ENCODE measurements at regions not wholly inside any gene's neighbourhood (a gene's known extent, or its start where the extent isn't known, plus 50 kb on each side); places are given as distances from the start of the nearest gene placed in this dataset.

DNA sequence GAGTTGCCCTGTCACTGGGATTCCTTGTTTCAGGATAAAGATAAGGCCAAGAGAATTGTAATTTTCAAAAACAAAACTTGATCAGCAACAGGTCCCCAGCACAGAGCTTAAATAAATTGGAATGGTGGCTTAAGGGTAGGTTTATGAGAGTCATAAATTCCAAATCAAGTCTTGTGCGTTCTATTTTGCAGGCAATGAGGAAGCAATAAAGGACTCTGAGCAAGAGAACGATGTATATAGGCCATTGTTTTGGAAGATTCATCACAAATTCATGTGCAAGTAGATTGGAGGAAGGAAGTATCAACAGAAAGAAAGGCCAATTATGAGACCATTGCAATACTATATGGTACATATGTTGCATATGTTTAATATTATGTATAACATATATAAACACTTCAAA is 65.7 kb upstream of the PGR start (continued):
- TF ChIP-seq, protein P1, sequence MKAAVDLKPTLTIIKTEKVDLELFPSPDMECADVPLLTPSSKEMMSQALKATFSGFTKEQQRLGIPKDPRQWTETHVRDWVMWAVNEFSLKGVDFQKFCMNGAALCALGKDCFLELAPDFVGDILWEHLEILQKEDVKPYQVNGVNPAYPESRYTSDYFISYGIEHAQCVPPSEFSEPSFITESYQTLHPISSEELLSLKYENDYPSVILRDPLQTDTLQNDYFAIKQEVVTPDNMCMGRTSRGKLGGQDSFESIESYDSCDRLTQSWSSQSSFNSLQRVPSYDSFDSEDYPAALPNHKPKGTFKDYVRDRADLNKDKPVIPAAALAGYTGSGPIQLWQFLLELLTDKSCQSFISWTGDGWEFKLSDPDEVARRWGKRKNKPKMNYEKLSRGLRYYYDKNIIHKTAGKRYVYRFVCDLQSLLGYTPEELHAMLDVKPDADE (IDR thresholded peaks at IDR 0.05) = no peak

DNA sequence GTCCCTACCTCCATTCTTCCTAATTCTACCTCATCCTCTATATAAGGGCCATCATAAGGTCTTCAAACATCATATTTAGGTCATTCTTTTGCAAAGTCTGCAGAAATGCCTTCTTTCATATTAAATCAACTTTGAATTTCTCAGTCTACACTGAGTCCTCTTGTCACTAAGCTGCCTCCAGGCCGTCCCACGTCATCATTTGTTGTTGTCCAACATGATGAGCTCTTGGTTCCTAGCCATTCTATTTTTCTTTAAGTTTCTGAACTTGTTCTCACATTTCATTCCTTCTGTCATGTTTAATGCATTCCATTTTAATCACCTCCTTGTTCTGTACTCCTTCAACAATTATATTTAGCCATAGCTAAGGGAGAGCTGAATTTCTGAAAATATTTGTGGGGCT is 59.2 kb upstream of the PGR start:
- Mint-ChIP-seq H3K9me3 (no peaks in the 10 kb centered on the region), H3K4me1 (no peaks in the 10 kb centered on the region), H3K27ac (no peak overlapping the region), H3K4me3 (no peak overlapping the region), H3K27me3 (ENCODE audit: insufficient read depth, low read depth, poor library complexity) (no peaks in the 10 kb centered on the region), H3K36me3 (ENCODE audit: low read depth) (no peaks in the 10 kb centered on the region)
- H3F3A ChIP-seq (replicated peaks; ENCODE audit: low read depth) = no peaks in the 10 kb centered on the region
- no peaks in the 10 kb centered on the region for H3K36me3 ChIP-seq (ENCODE audit: insufficient read depth)
- no peaks in the 10 kb centered on the region for H3K27me3 ChIP-seq (ENCODE audit: insufficient read depth)
- no peak overlapping the region for H3K4me2 ChIP-seq
- no peak overlapping the region for H3K4me3 ChIP-seq
- ATAC-seq (no peak), DNase-seq (ENCODE audit: low spot score) (no peak)
- no peaks in the 10 kb centered on the region; the same call in 1 of the 2 replicates for H3K4me1 ChIP-seq (ENCODE audit: insufficient read depth)
- no peaks in the 10 kb centered on the region for H3K79me2 ChIP-seq (replicated peaks; ENCODE audit: insufficient read depth)
- no peak for TF ChIP-seq NANOG (IDR thresholded peaks at IDR 0.05; ENCODE audit: borderline replicate concordance)
- no peak for TF ChIP-seq CREB1 (CRISPR knock-in tag; IDR thresholded peaks at IDR 0.05; ENCODE audit: low read depth)
- TF ChIP-seq, protein P1 (IDR thresholded peaks at IDR 0.05) = no peak
- TF ChIP-seq, protein P2, sequence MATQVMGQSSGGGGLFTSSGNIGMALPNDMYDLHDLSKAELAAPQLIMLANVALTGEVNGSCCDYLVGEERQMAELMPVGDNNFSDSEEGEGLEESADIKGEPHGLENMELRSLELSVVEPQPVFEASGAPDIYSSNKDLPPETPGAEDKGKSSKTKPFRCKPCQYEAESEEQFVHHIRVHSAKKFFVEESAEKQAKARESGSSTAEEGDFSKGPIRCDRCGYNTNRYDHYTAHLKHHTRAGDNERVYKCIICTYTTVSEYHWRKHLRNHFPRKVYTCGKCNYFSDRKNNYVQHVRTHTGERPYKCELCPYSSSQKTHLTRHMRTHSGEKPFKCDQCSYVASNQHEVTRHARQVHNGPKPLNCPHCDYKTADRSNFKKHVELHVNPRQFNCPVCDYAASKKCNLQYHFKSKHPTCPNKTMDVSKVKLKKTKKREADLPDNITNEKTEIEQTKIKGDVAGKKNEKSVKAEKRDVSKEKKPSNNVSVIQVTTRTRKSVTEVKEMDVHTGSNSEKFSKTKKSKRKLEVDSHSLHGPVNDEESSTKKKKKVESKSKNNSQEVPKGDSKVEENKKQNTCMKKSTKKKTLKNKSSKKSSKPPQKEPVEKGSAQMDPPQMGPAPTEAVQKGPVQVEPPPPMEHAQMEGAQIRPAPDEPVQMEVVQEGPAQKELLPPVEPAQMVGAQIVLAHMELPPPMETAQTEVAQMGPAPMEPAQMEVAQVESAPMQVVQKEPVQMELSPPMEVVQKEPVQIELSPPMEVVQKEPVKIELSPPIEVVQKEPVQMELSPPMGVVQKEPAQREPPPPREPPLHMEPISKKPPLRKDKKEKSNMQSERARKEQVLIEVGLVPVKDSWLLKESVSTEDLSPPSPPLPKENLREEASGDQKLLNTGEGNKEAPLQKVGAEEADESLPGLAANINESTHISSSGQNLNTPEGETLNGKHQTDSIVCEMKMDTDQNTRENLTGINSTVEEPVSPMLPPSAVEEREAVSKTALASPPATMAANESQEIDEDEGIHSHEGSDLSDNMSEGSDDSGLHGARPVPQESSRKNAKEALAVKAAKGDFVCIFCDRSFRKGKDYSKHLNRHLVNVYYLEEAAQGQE (IDR thresholded peaks at IDR 0.05; ENCODE audit: unreplicated experiment) = no peak
- TF ChIP-seq EZH2 (IDR thresholded peaks at IDR 0.05; ENCODE audit: low read depth, unreplicated experiment) = no peak
- no peak for TF ChIP-seq POLR2AphosphoS5 (IDR thresholded peaks at IDR 0.05; ENCODE audit: low read depth)
- TF ChIP-seq EZH2phosphoT487 (IDR thresholded peaks at IDR 0.05; ENCODE audit: unreplicated experiment) = no peak
- TF ChIP-seq STAT1 (IDR thresholded peaks at IDR 0.05; ENCODE audit: unreplicated experiment) = no peak
- no peak for TF ChIP-seq ZNF331 (CRISPR knock-in tag; IDR thresholded peaks at IDR 0.05; ENCODE audit: low read depth)
- H2AFZ ChIP-seq = no peak overlapping the region
- no peak overlapping the region for H3K27ac ChIP-seq (ENCODE audit: low read depth)
- no peaks in the 10 kb centered on the region for H3K9me2 ChIP-seq (ENCODE audit: insufficient read depth)
- H4K20me1 ChIP-seq (replicated peaks; ENCODE audit: insufficient read depth) = no peaks in the 10 kb centered on the region

All from GM23338 (cell line).